GM12878 (cell line): ENCODE measurements at regions not wholly inside any gene's neighbourhood (a gene's known extent, or its start where the extent isn't known, plus 50 kb on each side); places are given as distances from the start of the nearest gene placed in this dataset.

Source experiments
- ATAC-seq: fragments of 200-7000 bp; cut with Tn5 transposase; 3 replicates; pipeline ENCODE4 v1.9.1; 2020; ENCODE audit warnings: mild to moderate bottlenecking, moderate library complexity
- BruUV-seq: library from RNA; stranded (reverse); fragments of 400-500 nt; replicated peaks from 2 replicates; lab custom pipeline; 2021; lab: Mats Ljungman, UMichigan
- CTCF ChIA-PET: fragments of 300-600 bp; sonication (Branson Sonifier 250); formaldehyde crosslinking; extraction: SDS; loops from one replicate; lab custom pipeline; 2021; ENCODE audit warnings: inconsistent platforms; lab: Yijun Ruan, JAX
- POLR2A ChIA-PET: fragments of 350-600 bp; formaldehyde crosslinking; extraction: SDS; loops from one replicate; lab custom pipeline; 2021; ENCODE audit warnings: inconsistent platforms; lab: Charles Lee
- RAD21 ChIA-PET: fragments of 300-600 bp; sonication (Branson Sonifier 250); formaldehyde crosslinking; loops from one replicate; lab custom pipeline; 2023; ENCODE audit warnings: antibody characterized with exemption; ENCODE audit not compliant: unreplicated experiment; lab: Charles Lee
- SMC1A ChIA-PET: fragments of 300-600 bp; sonication (Branson Sonifier 250); formaldehyde crosslinking; loops from one replicate; lab custom pipeline; 2023; ENCODE audit not compliant: unreplicated experiment, uncharacterized antibody; lab: Charles Lee
- DNase-seq: peaks from one replicate; pipeline ENCODE4 v3.0.0-alpha.2; 2011; ENCODE audit warnings: low read depth, low spot score
- FAIRE-seq: peaks from 3 replicates; lab custom pipeline; 2011; peaks lifted over from hg19 to GRCh38; lab: Jason Lieb, UNC
- H2AFZ ChIP-seq: 2 replicates; pipeline ENCODE4 v1.6.0; 2011; ENCODE audit warnings: low read depth, low read length, control low read depth; ENCODE audit not compliant: control insufficient read depth
- H3K27ac ChIP-seq: 2 replicates; pipeline ENCODE4 v1.5.1; 2011; ENCODE audit warnings: control low read depth; ENCODE audit not compliant: control insufficient read depth, insufficient read depth
- H3K27me3 ChIP-seq, 2 experiments: replicated peaks in 1 of 2; 2 replicates each; pipeline versions ENCODE4 v1.6.0 to v1.6.1; 2011; ENCODE audit warnings: low read length in 1 of 2; ENCODE audit not compliant: control insufficient read depth in 2 of 2, insufficient read depth in 2 of 2
- H3K36me3 ChIP-seq, 2 experiments: 2 replicates each; pipeline ENCODE4 v1.5.1; 2011; ENCODE audit warnings: low read length in 1 of 2; ENCODE audit not compliant: control insufficient read depth in 2 of 2, insufficient read depth in 2 of 2
- H3K4me1 ChIP-seq: 2 replicates; pipeline ENCODE4 v1.6.1; 2011; ENCODE audit warnings: mild to moderate bottlenecking, low read length, moderate library complexity, mixed read lengths; ENCODE audit not compliant: control insufficient read depth, insufficient read depth
- H3K4me2 ChIP-seq: 2 replicates; pipeline ENCODE4 v1.6.0; 2011; ENCODE audit warnings: control low read depth; ENCODE audit not compliant: control insufficient read depth, insufficient read depth
- H3K4me3 ChIP-seq: fragments of 200-600 bp; sonication (generic); 2 replicates; pipeline ENCODE4 v1.5.1; 2016
- H3K79me2 ChIP-seq: 2 replicates; pipeline ENCODE4 v1.6.0; 2011; ENCODE audit warnings: low read length; ENCODE audit not compliant: control insufficient read depth, insufficient read depth
- H3K9ac ChIP-seq: 2 replicates; pipeline ENCODE4 v1.8.0; 2011; ENCODE audit warnings: low read length, control low read depth, mixed read lengths; ENCODE audit not compliant: control insufficient read depth, insufficient read depth
- H3K9me3 ChIP-seq: replicated peaks from 3 replicates; pipeline ENCODE4 v1.5.1; 2011; ENCODE audit warnings: mild to moderate bottlenecking, low read length; ENCODE audit not compliant: control insufficient read depth, insufficient read depth
- H4K20me1 ChIP-seq: 2 replicates; pipeline ENCODE4 v1.6.0; 2011; ENCODE audit not compliant: control insufficient read depth, insufficient read depth
- BACH1 ChIP-seq: fragments of 450-650 bp; IDR thresholded peaks from 2 replicates; pipeline ENCODE4 v1.6.1; 2017; ENCODE audit warnings: mild to moderate bottlenecking, borderline replicate concordance
- BCL11A ChIP-seq: IDR thresholded peaks from 2 replicates; pipeline ENCODE4 v1.6.1; 2011; ENCODE audit warnings: low read depth, low read length
- HDAC2 ChIP-seq: fragments of 200-600 bp; sonication (generic); IDR thresholded peaks from 2 replicates; pipeline ENCODE4 v1.6.1; 2017
- POLR2AphosphoS2 ChIP-seq: IDR thresholded peaks from 2 replicates; pipeline ENCODE4 v1.6.1; 2011; ENCODE audit warnings: low read depth, mild to moderate bottlenecking, low read length, improper control_type of control experiment, moderate library complexity
- RFX5 ChIP-seq: IDR thresholded peaks from 2 replicates; pipeline ENCODE4 v1.6.1; 2011; ENCODE audit warnings: low read depth, low read length, improper control_type of control experiment
- YBX1 ChIP-seq: fragments of 450-650 bp; IDR thresholded peaks from 2 replicates; pipeline ENCODE4 v1.6.1; 2016; ENCODE audit warnings: antibody characterized with exemption
- in situ Hi-C: fragments of 300-500 bp; cut with MboI; formaldehyde crosslinking; loops from 9 replicates; pipeline ENCODE4 v1.14.3; 2018; ENCODE audit warnings: mixed read lengths
- intact Hi-C: fragments of 100-400 bp; cut with micrococcal nuclease; formaldehyde crosslinking; loops from one replicate; pipeline ENCODE4 v1.14.2; 2022; ENCODE audit not compliant: unreplicated experiment
- TF ChIP-seq, protein P1 (sequence below): fragments of 450-650 bp; IDR thresholded peaks from 2 replicates; pipeline ENCODE4 v1.6.1; 2017; ENCODE audit warnings: mild to moderate bottlenecking, low read depth, inconsistent platforms; ENCODE audit not compliant: poor library complexity, severe bottlenecking
- TF ChIP-seq, protein P2 (sequence below): fragments of 450-650 bp; IDR thresholded peaks from 2 replicates; pipeline ENCODE4 v1.6.1; 2016; ENCODE audit warnings: mild to moderate bottlenecking
- TF ChIP-seq, protein P3 (sequence below): fragments of 450-650 bp; IDR thresholded peaks from 2 replicates; pipeline ENCODE4 v1.6.1; 2017; ENCODE audit warnings: mild to moderate bottlenecking, moderate library complexity
- TF ChIP-seq, protein P4 (sequence below): fragments of 450-650 bp; formaldehyde crosslinking; IDR thresholded peaks from 2 replicates; pipeline ENCODE4 v1.4.0; 2020; ENCODE audit warnings: mild to moderate bottlenecking, moderate library complexity

DNA sequence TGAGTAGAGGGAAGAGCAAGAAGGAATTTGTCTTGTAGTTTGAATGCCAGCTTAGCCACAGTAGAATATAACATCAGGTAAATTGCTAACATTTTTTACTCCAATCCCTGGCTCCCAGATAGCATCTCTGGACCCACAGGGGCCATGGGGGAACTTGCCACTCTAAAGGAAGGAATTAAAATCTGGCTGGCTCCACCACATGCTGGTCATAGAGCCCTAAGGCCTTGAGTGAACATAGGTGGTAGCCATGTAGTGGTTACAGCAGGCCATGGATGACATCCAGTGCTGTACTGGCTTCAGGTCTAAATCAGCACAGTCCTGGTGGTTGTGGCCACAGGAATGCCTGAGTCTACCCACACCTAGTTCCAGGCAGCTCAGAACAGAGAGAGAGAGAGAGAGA is 109.9 kb upstream of the RGMB start:
- no peak overlapping the region for H3K27ac ChIP-seq
- intact Hi-C loops (no loop called here), in situ Hi-C loops (no loop called here)
- no peaks in the 10 kb centered on the region for H3K36me3 ChIP-seq
- ChIA-PET SMC1A (no interaction called here), CTCF (no interaction called here), RAD21 (no interaction called here), POLR2A (no interaction called here)
- ATAC-seq (no peak), FAIRE-seq (no peak), DNase-seq (no peak)
- H3K79me2 ChIP-seq = no peaks in the 10 kb centered on the region
- H2AFZ ChIP-seq = no peak overlapping the region
- H3K9me3 ChIP-seq = no peaks in the 10 kb centered on the region; the same call in 2 of the 3 replicates
- H4K20me1 ChIP-seq = no peaks in the 10 kb centered on the region
- H3K9ac ChIP-seq = no peak overlapping the region
- H3K4me1 ChIP-seq = no peaks in the 10 kb centered on the region
- H3K27me3 ChIP-seq = no peaks in the 10 kb centered on the region; a peak in 1 of 4 replicates
- H3K4me2 ChIP-seq = no peak overlapping the region
- BruUV-seq = no TSS peak
- no peak overlapping the region for H3K4me3 ChIP-seq
- TF ChIP-seq, protein P1, sequence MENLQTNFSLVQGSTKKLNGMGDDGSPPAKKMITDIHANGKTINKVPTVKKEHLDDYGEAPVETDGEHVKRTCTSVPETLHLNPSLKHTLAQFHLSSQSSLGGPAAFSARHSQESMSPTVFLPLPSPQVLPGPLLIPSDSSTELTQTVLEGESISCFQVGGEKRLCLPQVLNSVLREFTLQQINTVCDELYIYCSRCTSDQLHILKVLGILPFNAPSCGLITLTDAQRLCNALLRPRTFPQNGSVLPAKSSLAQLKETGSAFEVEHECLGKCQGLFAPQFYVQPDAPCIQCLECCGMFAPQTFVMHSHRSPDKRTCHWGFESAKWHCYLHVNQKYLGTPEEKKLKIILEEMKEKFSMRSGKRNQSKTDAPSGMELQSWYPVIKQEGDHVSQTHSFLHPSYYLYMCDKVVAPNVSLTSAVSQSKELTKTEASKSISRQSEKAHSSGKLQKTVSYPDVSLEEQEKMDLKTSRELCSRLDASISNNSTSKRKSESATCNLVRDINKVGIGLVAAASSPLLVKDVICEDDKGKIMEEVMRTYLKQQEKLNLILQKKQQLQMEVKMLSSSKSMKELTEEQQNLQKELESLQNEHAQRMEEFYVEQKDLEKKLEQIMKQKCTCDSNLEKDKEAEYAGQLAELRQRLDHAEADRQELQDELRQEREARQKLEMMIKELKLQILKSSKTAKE = no peak
- TF ChIP-seq RFX5 = no peak
- TF ChIP-seq, protein P2, sequence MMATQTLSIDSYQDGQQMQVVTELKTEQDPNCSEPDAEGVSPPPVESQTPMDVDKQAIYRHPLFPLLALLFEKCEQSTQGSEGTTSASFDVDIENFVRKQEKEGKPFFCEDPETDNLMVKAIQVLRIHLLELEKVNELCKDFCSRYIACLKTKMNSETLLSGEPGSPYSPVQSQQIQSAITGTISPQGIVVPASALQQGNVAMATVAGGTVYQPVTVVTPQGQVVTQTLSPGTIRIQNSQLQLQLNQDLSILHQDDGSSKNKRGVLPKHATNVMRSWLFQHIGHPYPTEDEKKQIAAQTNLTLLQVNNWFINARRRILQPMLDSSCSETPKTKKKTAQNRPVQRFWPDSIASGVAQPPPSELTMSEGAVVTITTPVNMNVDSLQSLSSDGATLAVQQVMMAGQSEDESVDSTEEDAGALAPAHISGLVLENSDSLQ = no peak
- no peak for TF ChIP-seq POLR2AphosphoS2
- no peak for TF ChIP-seq HDAC2
- no peak for TF ChIP-seq YBX1
- TF ChIP-seq BCL11A = no peak
- TF ChIP-seq BACH1 = no peak
- TF ChIP-seq, protein P3, sequence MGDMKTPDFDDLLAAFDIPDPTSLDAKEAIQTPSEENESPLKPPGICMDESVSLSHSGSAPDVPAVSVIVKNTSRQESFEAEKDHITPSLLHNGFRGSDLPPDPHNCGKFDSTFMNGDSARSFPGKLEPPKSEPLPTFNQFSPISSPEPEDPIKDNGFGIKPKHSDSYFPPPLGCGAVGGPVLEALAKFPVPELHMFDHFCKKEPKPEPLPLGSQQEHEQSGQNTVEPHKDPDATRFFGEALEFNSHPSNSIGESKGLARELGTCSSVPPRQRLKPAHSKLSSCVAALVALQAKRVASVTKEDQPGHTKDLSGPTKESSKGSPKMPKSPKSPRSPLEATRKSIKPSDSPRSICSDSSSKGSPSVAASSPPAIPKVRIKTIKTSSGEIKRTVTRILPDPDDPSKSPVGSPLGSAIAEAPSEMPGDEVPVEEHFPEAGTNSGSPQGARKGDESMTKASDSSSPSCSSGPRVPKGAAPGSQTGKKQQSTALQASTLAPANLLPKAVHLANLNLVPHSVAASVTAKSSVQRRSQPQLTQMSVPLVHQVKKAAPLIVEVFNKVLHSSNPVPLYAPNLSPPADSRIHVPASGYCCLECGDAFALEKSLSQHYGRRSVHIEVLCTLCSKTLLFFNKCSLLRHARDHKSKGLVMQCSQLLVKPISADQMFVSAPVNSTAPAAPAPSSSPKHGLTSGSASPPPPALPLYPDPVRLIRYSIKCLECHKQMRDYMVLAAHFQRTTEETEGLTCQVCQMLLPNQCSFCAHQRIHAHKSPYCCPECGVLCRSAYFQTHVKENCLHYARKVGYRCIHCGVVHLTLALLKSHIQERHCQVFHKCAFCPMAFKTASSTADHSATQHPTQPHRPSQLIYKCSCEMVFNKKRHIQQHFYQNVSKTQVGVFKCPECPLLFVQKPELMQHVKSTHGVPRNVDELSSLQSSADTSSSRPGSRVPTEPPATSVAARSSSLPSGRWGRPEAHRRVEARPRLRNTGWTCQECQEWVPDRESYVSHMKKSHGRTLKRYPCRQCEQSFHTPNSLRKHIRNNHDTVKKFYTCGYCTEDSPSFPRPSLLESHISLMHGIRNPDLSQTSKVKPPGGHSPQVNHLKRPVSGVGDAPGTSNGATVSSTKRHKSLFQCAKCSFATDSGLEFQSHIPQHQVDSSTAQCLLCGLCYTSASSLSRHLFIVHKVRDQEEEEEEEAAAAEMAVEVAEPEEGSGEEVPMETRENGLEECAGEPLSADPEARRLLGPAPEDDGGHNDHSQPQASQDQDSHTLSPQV = no peak
- TF ChIP-seq, protein P4, sequence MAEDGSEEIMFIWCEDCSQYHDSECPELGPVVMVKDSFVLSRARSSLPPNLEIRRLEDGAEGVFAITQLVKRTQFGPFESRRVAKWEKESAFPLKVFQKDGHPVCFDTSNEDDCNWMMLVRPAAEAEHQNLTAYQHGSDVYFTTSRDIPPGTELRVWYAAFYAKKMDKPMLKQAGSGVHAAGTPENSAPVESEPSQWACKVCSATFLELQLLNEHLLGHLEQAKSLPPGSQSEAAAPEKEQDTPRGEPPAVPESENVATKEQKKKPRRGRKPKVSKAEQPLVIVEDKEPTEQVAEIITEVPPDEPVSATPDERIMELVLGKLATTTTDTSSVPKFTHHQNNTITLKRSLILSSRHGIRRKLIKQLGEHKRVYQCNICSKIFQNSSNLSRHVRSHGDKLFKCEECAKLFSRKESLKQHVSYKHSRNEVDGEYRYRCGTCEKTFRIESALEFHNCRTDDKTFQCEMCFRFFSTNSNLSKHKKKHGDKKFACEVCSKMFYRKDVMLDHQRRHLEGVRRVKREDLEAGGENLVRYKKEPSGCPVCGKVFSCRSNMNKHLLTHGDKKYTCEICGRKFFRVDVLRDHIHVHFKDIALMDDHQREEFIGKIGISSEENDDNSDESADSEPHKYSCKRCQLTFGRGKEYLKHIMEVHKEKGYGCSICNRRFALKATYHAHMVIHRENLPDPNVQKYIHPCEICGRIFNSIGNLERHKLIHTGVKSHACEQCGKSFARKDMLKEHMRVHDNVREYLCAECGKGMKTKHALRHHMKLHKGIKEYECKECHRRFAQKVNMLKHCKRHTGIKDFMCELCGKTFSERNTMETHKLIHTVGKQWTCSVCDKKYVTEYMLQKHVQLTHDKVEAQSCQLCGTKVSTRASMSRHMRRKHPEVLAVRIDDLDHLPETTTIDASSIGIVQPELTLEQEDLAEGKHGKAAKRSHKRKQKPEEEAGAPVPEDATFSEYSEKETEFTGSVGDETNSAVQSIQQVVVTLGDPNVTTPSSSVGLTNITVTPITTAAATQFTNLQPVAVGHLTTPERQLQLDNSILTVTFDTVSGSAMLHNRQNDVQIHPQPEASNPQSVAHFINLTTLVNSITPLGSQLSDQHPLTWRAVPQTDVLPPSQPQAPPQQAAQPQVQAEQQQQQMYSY = no peak
